Peyer's patch (tissue), 4 donors: ENCODE measurements at regions not wholly inside any gene's neighbourhood (a gene's known extent, or its start where the extent isn't known, plus 50 kb on each side); places are given as distances from the start of the nearest gene placed in this dataset.
"Not testable (repeated sequence)": the region's sequence is repeated elsewhere in the genome, so short reads cannot be mapped to it uniquely, and the experiment has no call there.

Source experiments
- CTCF ChIP-seq, 6 experiments: fragments of 450-650 bp in 4 of 6; fragments of 200-600 bp in 2 of 6; sonication (generic) in 1 of 6; IDR thresholded peaks; one replicate each; pipeline ENCODE4 v1.5.1; 2017 to 2019; ENCODE audit warnings: antibody characterized with exemption in 6 of 6, mild to moderate bottlenecking in 3 of 6, moderate library complexity in 1 of 6
- POLR2A ChIP-seq, 2 donors: fragments of 450-650 bp; IDR thresholded peaks; one replicate each; pipeline ENCODE4 v1.5.1; 2017; ENCODE audit warnings: antibody characterized with exemption in 2 of 2, mild to moderate bottlenecking in 2 of 2, moderate library complexity in 2 of 2

- TF ChIP-seq CTCF, POLR2A (IDR thresholded peaks at IDR 0.05): not testable (repeated sequence)
These were observed 77.9 kb upstream of the MSTN start for GRCh38 chr2:190140474-190140873.
